Rectal smooth muscle tissue (tissue), 1 donor: ENCODE measurements at regions not wholly inside any gene's neighbourhood (a gene's known extent, or its start where the extent isn't known, plus 50 kb on each side); places are given as distances from the start of the nearest gene placed in this dataset.

Experiments
- H3K27ac ChIP-seq: one replicate; pipeline ENCODE4 v1.7.0; 2013; ENCODE audit warnings: low read depth, low read length, inconsistent platforms
- H3K27me3 ChIP-seq: one replicate; pipeline ENCODE4 v1.7.0; 2013; ENCODE audit warnings: low read length; ENCODE audit not compliant: control insufficient read depth, insufficient read depth
- H3K36me3 ChIP-seq: one replicate; pipeline ENCODE4 v1.7.0; 2013; ENCODE audit warnings: low read length; ENCODE audit not compliant: control insufficient read depth, insufficient read depth
- H3K4me1 ChIP-seq: one replicate; pipeline ENCODE4 v1.7.0; 2013; ENCODE audit warnings: low read length; ENCODE audit not compliant: control insufficient read depth, insufficient read depth
- H3K4me3 ChIP-seq: one replicate; pipeline ENCODE4 v1.7.0; 2013; ENCODE audit warnings: low read length
- H3K9ac ChIP-seq: one replicate; pipeline ENCODE4 v1.7.0; 2013; ENCODE audit warnings: low read length

DNA sequence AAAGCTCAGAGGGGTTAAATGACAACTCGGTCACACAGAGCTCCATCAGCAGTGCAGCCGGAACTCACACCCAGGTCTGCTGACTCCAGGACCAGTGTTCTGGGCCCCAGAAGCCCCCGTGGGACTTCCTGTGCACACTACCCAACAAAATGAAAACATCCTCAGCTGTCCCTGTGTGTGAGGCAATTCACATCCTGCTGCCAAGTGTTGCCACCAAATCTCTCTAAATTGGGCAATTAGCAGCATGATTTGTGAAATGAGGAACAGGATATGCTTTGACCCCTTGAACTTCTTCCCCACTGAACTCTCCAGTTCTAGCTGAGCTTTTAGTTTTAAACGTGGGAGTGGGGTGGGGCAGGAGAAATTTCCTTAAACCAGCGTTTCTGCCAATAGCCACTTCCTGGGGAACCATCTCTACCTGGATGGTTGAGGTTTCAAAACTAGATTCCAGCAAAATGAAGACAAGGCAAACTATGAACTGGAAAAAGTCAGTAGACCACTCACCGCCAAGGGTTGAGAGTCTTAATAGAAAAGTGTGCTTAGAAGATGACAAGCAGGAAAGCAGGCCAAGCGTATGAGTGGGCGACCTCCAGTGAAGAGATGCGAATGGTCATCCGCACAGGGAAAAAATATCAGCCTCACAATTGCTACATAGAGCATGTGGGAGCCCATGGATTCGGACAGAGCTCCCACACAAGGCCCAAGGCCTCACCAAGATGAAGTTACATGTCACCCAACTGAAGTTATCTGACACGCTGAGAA, 51.9 kb upstream of the CHST15 start:
- Histone ChIP-seq H3K4me1 (peaks cover 7% of the 10 kb centered on the region), H3K4me3 (no peak overlapping the region), H3K36me3 (no peaks in the 10 kb centered on the region), H3K27me3 (no peaks in the 10 kb centered on the region), H3K9ac (no peak overlapping the region), H3K27ac (no peak overlapping the region)

DNA sequence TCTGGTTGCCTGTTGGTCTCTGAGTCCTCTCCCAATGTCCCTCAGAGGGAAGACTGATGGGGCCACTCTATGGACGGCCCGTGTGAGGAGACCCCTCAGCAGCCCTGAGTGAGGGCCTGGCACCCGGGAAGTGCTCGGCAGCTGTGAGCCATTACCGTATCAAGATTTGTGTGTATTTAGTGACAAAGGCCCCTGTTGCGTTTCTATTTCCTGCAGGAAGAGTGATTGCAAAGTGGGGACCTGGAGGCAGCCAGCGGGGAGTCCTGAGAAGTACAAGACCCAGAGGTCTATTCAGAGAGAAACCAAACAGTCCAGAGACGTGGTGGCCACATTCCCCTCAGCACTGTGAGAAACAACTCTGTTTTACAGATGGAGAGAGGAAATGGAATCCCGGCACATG, 51.1 kb upstream of the CHST15 start:
- H3K9ac ChIP-seq, result no peak overlapping the region
- peaks cover 2% of the 10 kb centered on the region for H3K4me1 ChIP-seq
- H3K27me3 ChIP-seq, result no peaks in the 10 kb centered on the region
- H3K4me3 ChIP-seq, result no peak overlapping the region
- no peaks in the 10 kb centered on the region for H3K36me3 ChIP-seq
- H3K27ac ChIP-seq, result no peak overlapping the region

DNA sequence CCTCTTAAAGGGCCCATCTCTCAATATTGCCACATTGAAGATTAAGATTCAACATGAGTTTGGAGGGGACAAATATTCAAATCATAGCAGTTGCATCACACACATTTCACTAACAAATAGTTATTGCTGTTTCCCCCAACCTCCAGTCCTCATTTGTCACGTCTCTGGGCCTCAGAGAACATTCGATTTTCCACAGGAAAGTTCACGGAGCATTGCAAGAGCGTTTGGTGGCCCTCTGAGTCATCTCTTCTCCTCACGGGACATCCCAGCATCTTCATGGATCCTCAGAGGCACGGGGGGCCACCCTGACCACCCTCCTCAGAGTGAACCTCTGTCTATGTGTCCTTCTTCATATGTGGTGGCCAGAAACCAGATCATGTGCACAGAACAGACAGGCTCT, 50.3 kb upstream of the CHST15 start:
- H3K27ac ChIP-seq, result no peak overlapping the region
- no peaks in the 10 kb centered on the region for H3K4me1 ChIP-seq
- H3K4me3 ChIP-seq, result no peak overlapping the region
- H3K27me3 ChIP-seq, result no peaks in the 10 kb centered on the region
- H3K36me3 ChIP-seq, result no peaks in the 10 kb centered on the region
- H3K9ac ChIP-seq, result no peak overlapping the region
